Keratinocyte (primary cell): ENCODE measurements at regions not wholly inside any gene's neighbourhood (a gene's known extent, or its start where the extent isn't known, plus 50 kb on each side); places are given as distances from the start of the nearest gene placed in this dataset.

Experiments used
- DNase-seq: peaks from one replicate; pipeline ENCODE4 v3.0.0-alpha.2; 2011; ENCODE audit warnings: low read depth, missing footprints, low spot score
- FAIRE-seq: peaks from 2 replicates; lab custom pipeline; 2011; peaks lifted over from hg19 to GRCh38; lab: Jason Lieb, UNC
- H2AFZ ChIP-seq: 2 replicates; pipeline ENCODE4 v1.6.0; 2012; ENCODE audit warnings: low read length, control low read depth, inconsistent platforms; ENCODE audit not compliant: control insufficient read depth
- H3K27ac ChIP-seq: 2 replicates; pipeline ENCODE4 v1.5.1; 2011; ENCODE audit warnings: low read length; ENCODE audit not compliant: control insufficient read depth, insufficient read depth
- H3K27me3 ChIP-seq: 3 replicates; pipeline ENCODE4 v1.6.0; 2011; ENCODE audit warnings: low read length; ENCODE audit not compliant: control insufficient read depth, insufficient read depth; ENCODE audit errors: extremely low read depth
- H3K36me3 ChIP-seq, 2 experiments: 2 replicates in 1 of 2; 3 replicates in 1 of 2; pipeline ENCODE4 v1.5.1; 2011; ENCODE audit warnings: low read length in 2 of 2, mild to moderate bottlenecking in 1 of 2; ENCODE audit not compliant: control insufficient read depth in 2 of 2, insufficient read depth in 2 of 2; ENCODE audit errors: extremely low read depth in 1 of 2
- H3K4me1 ChIP-seq: 3 replicates; pipeline ENCODE4 v1.5.1; 2011; ENCODE audit warnings: low read length; ENCODE audit not compliant: control insufficient read depth, insufficient read depth; ENCODE audit errors: extremely low read depth
- H3K4me2 ChIP-seq: 3 replicates; pipeline ENCODE4 v1.6.0; 2011; ENCODE audit warnings: low read depth, low read length; ENCODE audit not compliant: control insufficient read depth, insufficient read depth; ENCODE audit errors: extremely low read depth
- H3K4me3 ChIP-seq, 3 experiments: fragments of 200-600 bp in 1 of 3; sonication (generic) in 1 of 3; 2 replicates in 2 of 3; 3 replicates in 1 of 3; pipeline ENCODE4 v1.5.1; 2011 to 2016; ENCODE audit warnings: low read length in 3 of 3, mild to moderate bottlenecking in 3 of 3, control low read depth in 2 of 3, inconsistent platforms in 1 of 3, low read depth in 1 of 3, mixed read lengths in 1 of 3, mixed run types in 1 of 3, moderate library complexity in 1 of 3; ENCODE audit not compliant: control insufficient read depth in 2 of 3, insufficient read depth in 2 of 3; ENCODE audit errors: extremely low read depth in 1 of 3
- H3K79me2 ChIP-seq: 2 replicates; pipeline ENCODE4 v1.6.0; 2012; ENCODE audit warnings: low read length; ENCODE audit not compliant: control insufficient read depth, insufficient read depth
- H3K9ac ChIP-seq: 3 replicates; pipeline ENCODE4 v1.6.0; 2011; ENCODE audit warnings: low read length; ENCODE audit not compliant: control insufficient read depth, insufficient read depth; ENCODE audit errors: extremely low read depth
- H3K9me1 ChIP-seq: 3 replicates; pipeline ENCODE4 v1.6.0; 2011; ENCODE audit warnings: low read length; ENCODE audit not compliant: control insufficient read depth, insufficient read depth; ENCODE audit errors: extremely low read depth
- H3K9me3 ChIP-seq: 2 replicates; pipeline ENCODE4 v1.5.1; 2012; ENCODE audit warnings: low read depth, low read length; ENCODE audit not compliant: control insufficient read depth
- H4K20me1 ChIP-seq: 3 replicates; pipeline ENCODE4 v1.6.0; 2011; ENCODE audit warnings: low read length; ENCODE audit not compliant: control insufficient read depth, insufficient read depth; ENCODE audit errors: extremely low read depth
- CTCF ChIP-seq, 3 experiments: IDR thresholded peaks in 1 of 3; conservative IDR thresholded peaks in 1 of 3; optimal IDR thresholded peaks in 1 of 3; 2 replicates in 2 of 3; 3 replicates in 1 of 3; pipeline versions ENCODE3 to v1.5.1; 2011; ENCODE audit warnings: low read length in 3 of 3, mild to moderate bottlenecking in 3 of 3, moderate library complexity in 2 of 3, control low read depth in 1 of 3, inconsistent platforms in 1 of 3; ENCODE audit not compliant: insufficient read depth in 2 of 3; ENCODE audit errors: extremely low read depth in 1 of 3
- EZH2 ChIP-seq: IDR thresholded peaks from one replicate; pipeline ENCODE4 v1.6.1; 2012; ENCODE audit warnings: inconsistent platforms, mild to moderate bottlenecking, low read length, moderate library complexity
- dilution Hi-C: fragments of 300-500 bp; cut with MboI; formaldehyde crosslinking; loops from one replicate; pipeline ENCODE4 v1.7.0; 2020; ENCODE audit warnings: low sequenced_read_pairs; ENCODE audit not compliant: extremely low pct_ligation_motif_present

GRCh38 chr12:67740711-67741110 is 92.2 kb downstream of the DYRK2 start:
- Histone ChIP-seq H3K9ac (no peak overlapping the region), H3K9me1 (no peaks in the 10 kb centered on the region), H3K4me1 (no peaks in the 10 kb centered on the region), H3K27ac (no peak overlapping the region), H3K27me3 (no peaks in the 10 kb centered on the region), H3K9me3 (no peaks in the 10 kb centered on the region), H3K4me2 (no peak overlapping the region), H2AFZ (no peak overlapping the region), H4K20me1 (no peaks in the 10 kb centered on the region), H3K4me3 (no peak overlapping the region), H3K36me3 (no peaks in the 10 kb centered on the region), H3K79me2 (no peaks in the 10 kb centered on the region)
- FAIRE-seq (no peak), DNase-seq (no peak)
- TF ChIP-seq EZH2: no peak
- TF ChIP-seq CTCF (optimal IDR thresholded peaks at IDR 0.05 in 1 of 3, IDR thresholded peaks at IDR 0.05 in 1 of 3, conservative IDR thresholded peaks at IDR 0.05 in 1 of 3; ENCODE audit: extremely low read depth in 1 of 3, insufficient read depth in 2 of 3, low read length in 3 of 3): no peak
- dilution Hi-C loops: no loop called here

GRCh38 chr12:67741270-67741669 is 92.7 kb downstream of the DYRK2 start:
- Histone ChIP-seq H3K36me3 (no peaks in the 10 kb centered on the region), H4K20me1 (no peaks in the 10 kb centered on the region), H3K4me1 (no peaks in the 10 kb centered on the region), H3K9me1 (no peaks in the 10 kb centered on the region), H3K9me3 (no peaks in the 10 kb centered on the region), H3K4me2 (no peak overlapping the region), H3K27me3 (no peaks in the 10 kb centered on the region), H2AFZ (no peak overlapping the region), H3K4me3 (no peak overlapping the region), H3K27ac (no peak overlapping the region), H3K79me2 (no peaks in the 10 kb centered on the region), H3K9ac (no peak overlapping the region)
- no peak for DNase-seq
- dilution Hi-C loops: no loop called here
- no peak for TF ChIP-seq EZH2
- TF ChIP-seq CTCF (optimal IDR thresholded peaks at IDR 0.05 in 1 of 3, IDR thresholded peaks at IDR 0.05 in 1 of 3, conservative IDR thresholded peaks at IDR 0.05 in 1 of 3; ENCODE audit: extremely low read depth in 1 of 3, insufficient read depth in 2 of 3, low read length in 3 of 3): no peak
- no peak for FAIRE-seq
